ENCODE measurements at regions not wholly inside any gene's neighbourhood (a gene's known extent, or its start where the extent isn't known, plus 50 kb on each side); places are given as distances from the start of the nearest gene placed in this dataset.

GRCh38 chr3:148146241-148146640 lies 551.5 kb upstream of the AGTR1 start:
- intact Hi-C loops (cut with micrococcal nuclease), result no loop called here

- intact Hi-C loops (cut with micrococcal nuclease), result no loop called here
Measured at GRCh38 chr3:148146947-148147826, 550.5 kb upstream of the AGTR1 start.

GRCh38 chr3:148147903-148148302 lies 549.8 kb upstream of the AGTR1 start:
- intact Hi-C loops (cut with micrococcal nuclease), result no loop called here

- intact Hi-C loops (cut with micrococcal nuclease), result no loop called here
Measured at GRCh38 chr3:148149556-148149955, 548.1 kb upstream of the AGTR1 start.

GRCh38 chr3:148150141-148150540 lies 547.6 kb upstream of the AGTR1 start:
- intact Hi-C loops (cut with micrococcal nuclease), result no loop called here

- intact Hi-C loops (cut with micrococcal nuclease), result no loop called here
Measured at GRCh38 chr3:148158210-148158609, 539.5 kb upstream of the AGTR1 start.

GRCh38 chr3:148162132-148162531 lies 535.6 kb upstream of the AGTR1 start:
- intact Hi-C loops (cut with micrococcal nuclease), result no loop called here

GRCh38 chr3:148168347-148168746 lies 529.4 kb upstream of the AGTR1 start:
- intact Hi-C loops (cut with micrococcal nuclease), result no loop called here

GRCh38 chr3:148173851-148174250 lies 523.9 kb upstream of the AGTR1 start:
- intact Hi-C loops (cut with micrococcal nuclease), result no loop called here

- intact Hi-C loops (cut with micrococcal nuclease), result no loop called here
Measured at GRCh38 chr3:148175214-148175613, 522.5 kb upstream of the AGTR1 start.

- intact Hi-C loops (cut with micrococcal nuclease), result no loop called here
Measured at GRCh38 chr3:148178503-148178902, 519.2 kb upstream of the AGTR1 start.

GRCh38 chr3:148184798-148185197 lies 512.9 kb upstream of the AGTR1 start:
- intact Hi-C loops (cut with micrococcal nuclease), result no loop called here

- intact Hi-C loops (cut with micrococcal nuclease), result no loop called here
Measured at GRCh38 chr3:148186881-148187280, 510.8 kb upstream of the AGTR1 start.

- intact Hi-C loops (cut with micrococcal nuclease), result no loop called here
Measured at GRCh38 chr3:148187296-148187695, 510.4 kb upstream of the AGTR1 start.

GRCh38 chr3:148190441-148190990 lies 507.2 kb upstream of the AGTR1 start:
- intact Hi-C loops (cut with micrococcal nuclease), result no loop called here

GRCh38 chr3:148191966-148192365 lies 505.7 kb upstream of the AGTR1 start:
- intact Hi-C loops (cut with micrococcal nuclease), result no loop called here

GRCh38 chr3:148197061-148197460 lies 500.6 kb upstream of the AGTR1 start:
- intact Hi-C loops (cut with micrococcal nuclease), result no loop called here

GRCh38 chr3:148202386-148202785 lies 495.3 kb upstream of the AGTR1 start:
- intact Hi-C loops (cut with micrococcal nuclease), result no loop called here

GRCh38 chr3:148203297-148204010 lies 494.2 kb upstream of the AGTR1 start:
- intact Hi-C loops (cut with micrococcal nuclease), result no loop called here

- intact Hi-C loops (cut with micrococcal nuclease), result no loop called here
Measured at GRCh38 chr3:148204131-148204530, 493.6 kb upstream of the AGTR1 start.

GRCh38 chr3:148205977-148206376 lies 491.7 kb upstream of the AGTR1 start:
- intact Hi-C loops (cut with micrococcal nuclease), result no loop called here

- intact Hi-C loops (cut with micrococcal nuclease), result no loop called here
Measured at GRCh38 chr3:148206446-148206845, 491.3 kb upstream of the AGTR1 start.
